Liver (tissue), 3 donors: ENCODE measurements at regions not wholly inside any gene's neighbourhood (a gene's known extent, or its start where the extent isn't known, plus 50 kb on each side); places are given as distances from the start of the nearest gene placed in this dataset.

Source experiments
- CTCF ChIP-seq: fragments of 150-350 bp; IDR thresholded peaks from 2 replicates; pipeline ENCODE4 v1.5.1; 2017; ENCODE audit warnings: improper control_type of control experiment, low read depth, low read length; ENCODE audit not compliant: missing input control
- EGR1 ChIP-seq, 2 donors: IDR thresholded peaks; 2 replicates each; pipeline ENCODE4 v1.6.1; 2016 to 2018; ENCODE audit warnings: antibody characterized with exemption in 2 of 2, low read depth in 2 of 2
- GABPA ChIP-seq, 2 donors: IDR thresholded peaks in 1 of 2; conservative IDR thresholded peaks in 1 of 2; 2 replicates each; pipeline ENCODE4 v1.6.1; 2016; ENCODE audit warnings: antibody characterized with exemption in 2 of 2, mild to moderate bottlenecking in 1 of 2, moderate library complexity in 1 of 2
- HNF4A ChIP-seq, 2 donors: conservative IDR thresholded peaks; 2 replicates each; pipeline ENCODE4 v1.6.1; 2016; ENCODE audit warnings: antibody characterized with exemption in 2 of 2, mild to moderate bottlenecking in 2 of 2
- JUND ChIP-seq, 2 donors: IDR thresholded peaks; 2 replicates each; pipeline ENCODE4 v1.6.1; 2016; ENCODE audit warnings: antibody characterized with exemption in 2 of 2
- RAD21 ChIP-seq, 2 donors: IDR thresholded peaks; 2 replicates each; pipeline ENCODE4 v1.6.1; 2016; ENCODE audit warnings: antibody characterized with exemption in 2 of 2, mild to moderate bottlenecking in 2 of 2
- REST ChIP-seq: IDR thresholded peaks from 2 replicates; pipeline ENCODE4 v1.6.1; 2016; ENCODE audit warnings: antibody characterized with exemption, mild to moderate bottlenecking
- RXRA ChIP-seq, 2 donors: IDR thresholded peaks; 2 replicates each; pipeline ENCODE4 v1.6.1; 2017 to 2018; ENCODE audit warnings: antibody characterized with exemption in 2 of 2, mild to moderate bottlenecking in 1 of 2
- SP1 ChIP-seq: IDR thresholded peaks from 2 replicates; pipeline ENCODE4 v1.6.1; 2018; ENCODE audit warnings: antibody characterized with exemption, mild to moderate bottlenecking
- TAF1 ChIP-seq: conservative IDR thresholded peaks from 2 replicates; pipeline ENCODE4 v1.6.1; 2016; ENCODE audit warnings: antibody characterized with exemption, mild to moderate bottlenecking
- YY1 ChIP-seq: IDR thresholded peaks from 2 replicates; pipeline ENCODE4 v1.6.1; 2016; ENCODE audit warnings: antibody characterized with exemption, mild to moderate bottlenecking
- ZBTB33 ChIP-seq: IDR thresholded peaks from 2 replicates; pipeline ENCODE4 v1.6.1; 2016; ENCODE audit warnings: antibody characterized with exemption
- TF ChIP-seq, protein P1 (sequence below): IDR thresholded peaks from 2 replicates; pipeline ENCODE4 v1.6.1; 2016; ENCODE audit warnings: antibody characterized with exemption
- donor health status: healthy.
- donor health status: healthy.

DNA sequence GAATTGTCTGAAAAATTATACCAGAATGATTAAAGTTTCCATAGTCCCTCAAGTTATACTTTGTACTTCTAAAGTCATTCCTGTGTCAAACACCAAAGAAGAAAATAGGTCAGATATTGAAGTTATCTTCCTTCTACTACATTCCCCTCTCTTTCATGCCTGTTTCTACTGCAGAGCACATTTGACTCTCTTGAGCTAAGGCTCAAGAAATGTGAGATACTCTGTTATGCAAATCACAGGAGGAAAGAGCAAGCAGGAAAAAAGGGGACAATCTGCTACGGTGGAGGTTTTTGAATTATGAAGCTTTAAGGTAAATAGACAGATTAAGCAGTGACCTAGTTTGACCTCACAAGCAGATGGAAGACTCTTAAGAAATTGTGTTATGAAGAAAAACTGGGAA lies 198.9 kb upstream of the LDB2 start:
- TF ChIP-seq CTCF (no peak), TAF1 (no peak), ZBTB33 (no peak), GABPA (IDR thresholded peaks at IDR 0.05 in 1 of 2, conservative IDR thresholded peaks at IDR 0.05 in 1 of 2) (no peak), HNF4A (conservative IDR thresholded peaks at IDR 0.05) (no peak), RXRA (IDR thresholded peaks at IDR 0.05) (no peak), REST (no peak), YY1 (no peak), JUND (IDR thresholded peaks at IDR 0.05) (no peak), SP1 (no peak), RAD21 (IDR thresholded peaks at IDR 0.05) (no peak), EGR1 (IDR thresholded peaks at IDR 0.05; ENCODE audit: low read depth in 2 of 2) (no peak)
- TF ChIP-seq, protein P1, sequence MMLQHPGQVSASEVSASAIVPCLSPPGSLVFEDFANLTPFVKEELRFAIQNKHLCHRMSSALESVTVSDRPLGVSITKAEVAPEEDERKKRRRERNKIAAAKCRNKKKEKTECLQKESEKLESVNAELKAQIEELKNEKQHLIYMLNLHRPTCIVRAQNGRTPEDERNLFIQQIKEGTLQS: no peak
